ENCODE measurements at regions not wholly inside any gene's neighbourhood (a gene's known extent, or its start where the extent isn't known, plus 50 kb on each side); places are given as distances from the start of the nearest gene placed in this dataset.

DNA sequence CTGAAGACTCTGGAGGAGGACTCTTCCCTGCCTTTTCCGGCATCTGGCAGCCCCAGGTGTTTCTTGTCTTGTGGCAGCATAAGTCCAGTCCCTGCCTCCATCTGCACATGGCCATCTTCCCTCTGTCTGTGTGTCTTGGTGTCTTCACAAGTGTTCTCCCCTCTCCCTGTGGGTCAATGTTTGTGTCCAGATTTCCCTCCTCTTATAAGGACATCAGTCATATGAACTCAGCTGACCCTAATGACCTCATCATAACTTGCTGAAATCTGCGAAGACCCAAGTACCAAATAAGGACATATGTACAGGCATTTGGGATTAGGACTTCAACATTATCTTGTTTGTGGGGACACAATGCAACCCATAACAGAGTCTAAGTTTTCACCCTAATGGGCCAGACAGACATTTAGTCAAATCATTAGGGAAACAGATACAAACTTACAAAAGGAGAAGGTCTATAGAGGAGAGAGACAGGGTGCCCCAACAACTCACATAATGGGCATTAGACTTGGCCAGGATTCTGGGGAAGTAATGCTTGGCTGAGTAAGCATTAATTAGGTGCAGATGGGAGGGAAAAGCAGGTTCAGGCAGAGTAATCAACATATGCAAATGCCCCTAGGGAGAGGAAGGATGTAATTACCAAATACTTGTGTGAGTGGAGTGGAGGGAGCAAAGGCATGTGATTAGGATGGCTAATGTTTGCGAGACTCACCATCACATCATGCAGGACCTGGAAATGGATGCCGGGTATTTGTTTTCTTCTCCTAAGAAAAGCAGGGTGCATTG is 372.8 kb upstream of the TBL1XR1 start:
- TF ChIP-seq, protein P1, sequence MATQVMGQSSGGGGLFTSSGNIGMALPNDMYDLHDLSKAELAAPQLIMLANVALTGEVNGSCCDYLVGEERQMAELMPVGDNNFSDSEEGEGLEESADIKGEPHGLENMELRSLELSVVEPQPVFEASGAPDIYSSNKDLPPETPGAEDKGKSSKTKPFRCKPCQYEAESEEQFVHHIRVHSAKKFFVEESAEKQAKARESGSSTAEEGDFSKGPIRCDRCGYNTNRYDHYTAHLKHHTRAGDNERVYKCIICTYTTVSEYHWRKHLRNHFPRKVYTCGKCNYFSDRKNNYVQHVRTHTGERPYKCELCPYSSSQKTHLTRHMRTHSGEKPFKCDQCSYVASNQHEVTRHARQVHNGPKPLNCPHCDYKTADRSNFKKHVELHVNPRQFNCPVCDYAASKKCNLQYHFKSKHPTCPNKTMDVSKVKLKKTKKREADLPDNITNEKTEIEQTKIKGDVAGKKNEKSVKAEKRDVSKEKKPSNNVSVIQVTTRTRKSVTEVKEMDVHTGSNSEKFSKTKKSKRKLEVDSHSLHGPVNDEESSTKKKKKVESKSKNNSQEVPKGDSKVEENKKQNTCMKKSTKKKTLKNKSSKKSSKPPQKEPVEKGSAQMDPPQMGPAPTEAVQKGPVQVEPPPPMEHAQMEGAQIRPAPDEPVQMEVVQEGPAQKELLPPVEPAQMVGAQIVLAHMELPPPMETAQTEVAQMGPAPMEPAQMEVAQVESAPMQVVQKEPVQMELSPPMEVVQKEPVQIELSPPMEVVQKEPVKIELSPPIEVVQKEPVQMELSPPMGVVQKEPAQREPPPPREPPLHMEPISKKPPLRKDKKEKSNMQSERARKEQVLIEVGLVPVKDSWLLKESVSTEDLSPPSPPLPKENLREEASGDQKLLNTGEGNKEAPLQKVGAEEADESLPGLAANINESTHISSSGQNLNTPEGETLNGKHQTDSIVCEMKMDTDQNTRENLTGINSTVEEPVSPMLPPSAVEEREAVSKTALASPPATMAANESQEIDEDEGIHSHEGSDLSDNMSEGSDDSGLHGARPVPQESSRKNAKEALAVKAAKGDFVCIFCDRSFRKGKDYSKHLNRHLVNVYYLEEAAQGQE (IDR thresholded peaks at IDR 0.05) = no peak
- TF ChIP-seq TAF1 (conservative IDR thresholded peaks at IDR 0.05) = no peak
- TF ChIP-seq, protein P2, sequence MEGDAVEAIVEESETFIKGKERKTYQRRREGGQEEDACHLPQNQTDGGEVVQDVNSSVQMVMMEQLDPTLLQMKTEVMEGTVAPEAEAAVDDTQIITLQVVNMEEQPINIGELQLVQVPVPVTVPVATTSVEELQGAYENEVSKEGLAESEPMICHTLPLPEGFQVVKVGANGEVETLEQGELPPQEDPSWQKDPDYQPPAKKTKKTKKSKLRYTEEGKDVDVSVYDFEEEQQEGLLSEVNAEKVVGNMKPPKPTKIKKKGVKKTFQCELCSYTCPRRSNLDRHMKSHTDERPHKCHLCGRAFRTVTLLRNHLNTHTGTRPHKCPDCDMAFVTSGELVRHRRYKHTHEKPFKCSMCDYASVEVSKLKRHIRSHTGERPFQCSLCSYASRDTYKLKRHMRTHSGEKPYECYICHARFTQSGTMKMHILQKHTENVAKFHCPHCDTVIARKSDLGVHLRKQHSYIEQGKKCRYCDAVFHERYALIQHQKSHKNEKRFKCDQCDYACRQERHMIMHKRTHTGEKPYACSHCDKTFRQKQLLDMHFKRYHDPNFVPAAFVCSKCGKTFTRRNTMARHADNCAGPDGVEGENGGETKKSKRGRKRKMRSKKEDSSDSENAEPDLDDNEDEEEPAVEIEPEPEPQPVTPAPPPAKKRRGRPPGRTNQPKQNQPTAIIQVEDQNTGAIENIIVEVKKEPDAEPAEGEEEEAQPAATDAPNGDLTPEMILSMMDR (IDR thresholded peaks at IDR 0.05; ENCODE audit: low read depth, low read length, missing input control) = no peak
- TF ChIP-seq FOXA2 (IDR thresholded peaks at IDR 0.05) = no peak
- peak in 1 of 2 donors; percentile 8 for TF ChIP-seq RXRA (IDR thresholded peaks at IDR 0.05)
- no peak for TF ChIP-seq YY1 (IDR thresholded peaks at IDR 0.05)
- TF ChIP-seq, protein P3, sequence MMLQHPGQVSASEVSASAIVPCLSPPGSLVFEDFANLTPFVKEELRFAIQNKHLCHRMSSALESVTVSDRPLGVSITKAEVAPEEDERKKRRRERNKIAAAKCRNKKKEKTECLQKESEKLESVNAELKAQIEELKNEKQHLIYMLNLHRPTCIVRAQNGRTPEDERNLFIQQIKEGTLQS (IDR thresholded peaks at IDR 0.05) = no peak
- no peak for TF ChIP-seq JUND (IDR thresholded peaks at IDR 0.05)
- TF ChIP-seq, protein P4, sequence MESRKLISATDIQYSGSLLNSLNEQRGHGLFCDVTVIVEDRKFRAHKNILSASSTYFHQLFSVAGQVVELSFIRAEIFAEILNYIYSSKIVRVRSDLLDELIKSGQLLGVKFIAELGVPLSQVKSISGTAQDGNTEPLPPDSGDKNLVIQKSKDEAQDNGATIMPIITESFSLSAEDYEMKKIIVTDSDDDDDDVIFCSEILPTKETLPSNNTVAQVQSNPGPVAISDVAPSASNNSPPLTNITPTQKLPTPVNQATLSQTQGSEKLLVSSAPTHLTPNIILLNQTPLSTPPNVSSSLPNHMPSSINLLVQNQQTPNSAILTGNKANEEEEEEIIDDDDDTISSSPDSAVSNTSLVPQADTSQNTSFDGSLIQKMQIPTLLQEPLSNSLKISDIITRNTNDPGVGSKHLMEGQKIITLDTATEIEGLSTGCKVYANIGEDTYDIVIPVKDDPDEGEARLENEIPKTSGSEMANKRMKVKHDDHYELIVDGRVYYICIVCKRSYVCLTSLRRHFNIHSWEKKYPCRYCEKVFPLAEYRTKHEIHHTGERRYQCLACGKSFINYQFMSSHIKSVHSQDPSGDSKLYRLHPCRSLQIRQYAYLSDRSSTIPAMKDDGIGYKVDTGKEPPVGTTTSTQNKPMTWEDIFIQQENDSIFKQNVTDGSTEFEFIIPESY (IDR thresholded peaks at IDR 0.05) = no peak
- no peak for TF ChIP-seq SP1 (IDR thresholded peaks at IDR 0.05)
- no peak for TF ChIP-seq RAD21 (IDR thresholded peaks at IDR 0.05)
- TF ChIP-seq FOXA1 (IDR thresholded peaks at IDR 0.05) = no peak
- TF ChIP-seq EGR1 (IDR thresholded peaks at IDR 0.05; ENCODE audit: low read depth in 2 of 2) = no peak
- TF ChIP-seq HNF4G (IDR thresholded peaks at IDR 0.05) = no peak
